HepG2 (cell line): ENCODE measurements at regions not wholly inside any gene's neighbourhood (a gene's known extent, or its start where the extent isn't known, plus 50 kb on each side); places are given as distances from the start of the nearest gene placed in this dataset.

ENCODE experiments used
- ATF1 ChIP-seq: IDR thresholded peaks from 2 replicates; pipeline ENCODE4 v1.6.1; 2016; ENCODE audit warnings: mild to moderate bottlenecking, control low read depth
- CTCF ChIP-seq: sonication (generic); formaldehyde crosslinking; IDR thresholded peaks from 2 replicates; pipeline ENCODE4 v1.5.0; 2020; ENCODE audit warnings: mild to moderate bottlenecking, missing genetic modification reagents, moderate library complexity
- TAF1 ChIP-seq: sonication (generic); formaldehyde crosslinking; IDR thresholded peaks from 2 replicates; pipeline ENCODE4 v1.4.0; 2020; ENCODE audit warnings: missing genetic modification reagents
- ZHX2 ChIP-seq, 2 experiments: sonication (generic) in 1 of 2; formaldehyde crosslinking in 1 of 2; IDR thresholded peaks; 2 replicates each; pipeline versions ENCODE4 v1.6.1 to v1.9.0; 2014 to 2022; ENCODE audit warnings: antibody characterized with exemption in 1 of 2, borderline replicate concordance in 1 of 2, inconsistent platforms in 1 of 2, low read depth in 1 of 2, missing genetic modification reagents in 1 of 2

- no peak for TF ChIP-seq CTCF
- TF ChIP-seq ZHX2 (IDR thresholded peaks at IDR 0.05; ENCODE audit: low read depth): no peak
- no peak for TF ChIP-seq ZHX2 (CRISPR knock-in tag; IDR thresholded peaks at IDR 0.05; ENCODE audit: borderline replicate concordance)
- TF ChIP-seq TAF1: no peak
- TF ChIP-seq ATF1 (CRISPR knock-in tag): no peak
Observed at GRCh38 chr5:90168399-90168798, 241.2 kb downstream of the CETN3 start.
